ENCODE measurements at regions not wholly inside any gene's neighbourhood (a gene's known extent, or its start where the extent isn't known, plus 50 kb on each side); places are given as distances from the start of the nearest gene placed in this dataset.

DNA sequence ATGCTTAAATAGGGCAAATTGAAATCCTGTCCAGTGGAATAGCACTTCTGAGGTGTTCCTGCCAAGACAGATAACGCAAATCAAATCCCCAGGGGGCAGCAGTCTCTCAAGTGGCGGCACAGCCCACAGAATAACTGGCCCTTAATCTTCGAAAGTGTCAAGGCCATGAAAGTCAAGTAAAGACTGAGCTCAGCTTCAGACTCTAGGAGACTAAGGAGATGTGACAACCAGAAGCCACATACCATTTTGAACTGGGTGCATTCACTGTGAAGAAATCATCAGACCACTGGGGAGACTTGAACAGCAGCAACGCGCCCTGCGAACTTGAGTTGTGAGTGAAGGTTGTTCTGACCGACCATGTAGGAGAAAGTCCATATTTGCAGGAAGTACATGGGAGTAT, 66.0 kb upstream of the ASAP2 start:
- TF ChIP-seq, protein P1, sequence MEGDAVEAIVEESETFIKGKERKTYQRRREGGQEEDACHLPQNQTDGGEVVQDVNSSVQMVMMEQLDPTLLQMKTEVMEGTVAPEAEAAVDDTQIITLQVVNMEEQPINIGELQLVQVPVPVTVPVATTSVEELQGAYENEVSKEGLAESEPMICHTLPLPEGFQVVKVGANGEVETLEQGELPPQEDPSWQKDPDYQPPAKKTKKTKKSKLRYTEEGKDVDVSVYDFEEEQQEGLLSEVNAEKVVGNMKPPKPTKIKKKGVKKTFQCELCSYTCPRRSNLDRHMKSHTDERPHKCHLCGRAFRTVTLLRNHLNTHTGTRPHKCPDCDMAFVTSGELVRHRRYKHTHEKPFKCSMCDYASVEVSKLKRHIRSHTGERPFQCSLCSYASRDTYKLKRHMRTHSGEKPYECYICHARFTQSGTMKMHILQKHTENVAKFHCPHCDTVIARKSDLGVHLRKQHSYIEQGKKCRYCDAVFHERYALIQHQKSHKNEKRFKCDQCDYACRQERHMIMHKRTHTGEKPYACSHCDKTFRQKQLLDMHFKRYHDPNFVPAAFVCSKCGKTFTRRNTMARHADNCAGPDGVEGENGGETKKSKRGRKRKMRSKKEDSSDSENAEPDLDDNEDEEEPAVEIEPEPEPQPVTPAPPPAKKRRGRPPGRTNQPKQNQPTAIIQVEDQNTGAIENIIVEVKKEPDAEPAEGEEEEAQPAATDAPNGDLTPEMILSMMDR (IDR thresholded peaks at IDR 0.05): no peak
- no peak for TF ChIP-seq POLR2A (IDR thresholded peaks at IDR 0.05; ENCODE audit: low read depth)

Data from esophagus muscularis mucosa (tissue), 3 donors.